Progenitor cell of endocrine pancreas (in vitro differentiated cells): ENCODE measurements at regions not wholly inside any gene's neighbourhood (a gene's known extent, or its start where the extent isn't known, plus 50 kb on each side); places are given as distances from the start of the nearest gene placed in this dataset.

Experiments
- DNase-seq: peaks from one replicate; pipeline ENCODE4 v3.0.0; 2021; ENCODE audit warnings: low spot score; ENCODE audit not compliant: unreplicated experiment
- H3K27ac Mint-ChIP-seq: 2 replicates; pipeline ENCODE4 v1.8.0; 2021; ENCODE audit warnings: mild to moderate bottlenecking, moderate library complexity, mixed read lengths
- H3K27me3 Mint-ChIP-seq: 2 replicates; pipeline ENCODE4 v1.8.0; 2021; ENCODE audit warnings: mixed read lengths
- H3K36me3 Mint-ChIP-seq: 2 replicates; pipeline ENCODE4 v1.8.0; 2022; ENCODE audit warnings: mixed read lengths; ENCODE audit not compliant: insufficient read depth
- H3K4me1 Mint-ChIP-seq: 2 replicates; pipeline ENCODE4 v1.8.0; 2021; ENCODE audit warnings: low read depth, mixed read lengths
- H3K4me3 Mint-ChIP-seq: 2 replicates; pipeline ENCODE4 v1.8.0; 2021; ENCODE audit warnings: low read depth, mild to moderate bottlenecking, moderate library complexity, mixed read lengths
- H3K9me3 Mint-ChIP-seq: 2 replicates; pipeline ENCODE4 v1.8.0; 2021; ENCODE audit warnings: low read depth, mixed read lengths
- TF ChIP-seq, protein P1 (sequence below): fragments of 200-600 bp; sonication (generic); IDR thresholded peaks from one replicate; pipeline ENCODE4 v1.5.0; 2021; ENCODE audit warnings: antibody characterized with exemption, mild to moderate bottlenecking; ENCODE audit not compliant: unreplicated experiment

DNA sequence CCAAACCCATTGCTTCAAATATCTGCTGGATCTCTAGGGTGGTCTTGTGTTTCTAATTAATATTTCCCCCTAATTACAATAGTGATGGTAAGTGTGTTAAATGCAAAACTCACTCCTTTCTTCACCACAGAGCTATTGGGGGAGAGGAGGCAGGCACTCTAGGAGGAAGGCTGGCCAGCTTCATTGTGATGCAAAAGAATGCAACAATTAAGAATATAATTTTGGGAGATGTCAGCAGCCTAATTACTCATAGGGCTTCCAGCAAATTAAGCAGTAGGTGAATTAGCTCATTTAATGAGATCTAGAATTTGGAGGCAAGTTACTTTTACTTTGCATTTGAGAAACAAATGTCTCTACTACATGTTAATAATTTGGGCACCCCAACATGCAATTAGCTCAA lies 560.4 kb upstream of the DAB1 start:
- Mint-ChIP-seq H3K4me3 (no peak overlapping the region), H3K4me1 (no peaks in the 10 kb centered on the region), H3K27me3 (peaks cover 6% of the 10 kb centered on the region), H3K36me3 (no peaks in the 10 kb centered on the region), H3K27ac (no peak overlapping the region), H3K9me3 (no peaks in the 10 kb centered on the region)
- DNase-seq, result no peak
- TF ChIP-seq, protein P1, sequence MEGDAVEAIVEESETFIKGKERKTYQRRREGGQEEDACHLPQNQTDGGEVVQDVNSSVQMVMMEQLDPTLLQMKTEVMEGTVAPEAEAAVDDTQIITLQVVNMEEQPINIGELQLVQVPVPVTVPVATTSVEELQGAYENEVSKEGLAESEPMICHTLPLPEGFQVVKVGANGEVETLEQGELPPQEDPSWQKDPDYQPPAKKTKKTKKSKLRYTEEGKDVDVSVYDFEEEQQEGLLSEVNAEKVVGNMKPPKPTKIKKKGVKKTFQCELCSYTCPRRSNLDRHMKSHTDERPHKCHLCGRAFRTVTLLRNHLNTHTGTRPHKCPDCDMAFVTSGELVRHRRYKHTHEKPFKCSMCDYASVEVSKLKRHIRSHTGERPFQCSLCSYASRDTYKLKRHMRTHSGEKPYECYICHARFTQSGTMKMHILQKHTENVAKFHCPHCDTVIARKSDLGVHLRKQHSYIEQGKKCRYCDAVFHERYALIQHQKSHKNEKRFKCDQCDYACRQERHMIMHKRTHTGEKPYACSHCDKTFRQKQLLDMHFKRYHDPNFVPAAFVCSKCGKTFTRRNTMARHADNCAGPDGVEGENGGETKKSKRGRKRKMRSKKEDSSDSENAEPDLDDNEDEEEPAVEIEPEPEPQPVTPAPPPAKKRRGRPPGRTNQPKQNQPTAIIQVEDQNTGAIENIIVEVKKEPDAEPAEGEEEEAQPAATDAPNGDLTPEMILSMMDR, result no peak

DNA sequence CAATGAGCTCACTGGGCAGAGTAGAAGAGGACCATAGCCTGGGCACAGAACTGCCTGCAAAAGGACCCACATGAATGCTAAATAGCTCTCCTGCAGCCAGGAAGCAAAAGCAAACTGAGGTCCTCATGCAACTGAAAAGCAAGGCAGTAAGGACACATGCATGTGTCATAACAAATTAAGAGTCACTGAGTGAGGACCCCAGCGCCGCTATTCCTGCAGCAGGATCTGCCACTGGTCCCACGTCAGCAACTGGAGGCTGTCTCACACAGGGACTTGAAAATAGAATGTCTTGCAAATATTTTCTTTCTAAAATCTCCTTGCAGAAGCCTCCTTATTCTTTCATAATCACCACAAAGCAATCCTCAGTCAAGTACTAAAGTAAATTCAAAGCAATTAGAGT lies 559.6 kb upstream of the DAB1 start:
- Mint-ChIP-seq H3K27me3 (peaks cover 6% of the 10 kb centered on the region), H3K4me3 (no peak overlapping the region), H3K36me3 (no peaks in the 10 kb centered on the region), H3K27ac (no peak overlapping the region), H3K9me3 (peaks cover 3% of the 10 kb centered on the region), H3K4me1 (no peaks in the 10 kb centered on the region)
- DNase-seq, result no peak
- TF ChIP-seq, protein P1, result no peak

DNA sequence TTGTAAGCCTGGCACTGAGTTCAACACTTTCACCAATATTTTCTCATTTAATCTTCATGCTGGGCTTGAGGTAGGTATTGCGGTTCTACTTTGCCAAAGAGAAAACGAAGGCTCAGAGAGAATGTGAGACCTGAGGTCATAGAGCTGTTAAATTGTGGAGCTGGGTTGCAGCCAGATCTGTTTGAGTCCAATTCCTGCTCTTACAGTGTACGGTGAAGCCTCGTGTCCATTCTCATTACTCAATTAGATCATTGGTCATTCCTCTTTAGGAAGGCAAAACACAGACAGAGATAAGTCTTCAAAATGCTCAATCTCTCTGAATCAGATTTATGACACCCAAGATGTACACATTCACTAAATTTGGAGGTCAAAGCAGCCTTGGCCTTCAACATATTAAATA lies 559.0 kb upstream of the DAB1 start:
- H3K4me1 Mint-ChIP-seq, result no peaks in the 10 kb centered on the region
- TF ChIP-seq, protein P1, result no peak
- peaks cover 7% of the 10 kb centered on the region for H3K9me3 Mint-ChIP-seq
- no peak for DNase-seq
- H3K36me3 Mint-ChIP-seq, result no peaks in the 10 kb centered on the region
- H3K27ac Mint-ChIP-seq, result no peak overlapping the region
- peaks cover 6% of the 10 kb centered on the region for H3K27me3 Mint-ChIP-seq
- no peak overlapping the region for H3K4me3 Mint-ChIP-seq

DNA sequence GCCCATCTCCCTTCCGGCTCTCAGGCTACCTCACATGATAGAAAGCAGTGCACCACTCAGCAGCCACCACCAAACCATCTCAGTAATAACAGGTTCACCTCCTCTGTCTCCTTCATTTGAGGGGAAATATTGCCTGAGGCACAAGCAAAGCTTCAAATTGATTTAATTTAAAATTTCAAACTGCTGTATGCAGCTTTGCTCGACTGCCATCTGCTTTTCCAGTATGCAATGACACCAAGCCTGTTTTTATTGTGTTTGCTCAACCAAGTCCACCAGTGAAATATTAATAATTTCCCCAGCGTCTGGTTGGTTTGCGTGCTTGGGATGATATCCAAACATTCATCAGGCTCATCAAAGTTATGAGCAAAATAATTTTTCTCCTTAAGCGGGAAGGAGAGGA lies 552.4 kb upstream of the DAB1 start:
- H3K4me1 Mint-ChIP-seq, result no peaks in the 10 kb centered on the region
- no peak overlapping the region for H3K4me3 Mint-ChIP-seq
- peaks cover 3% of the 10 kb centered on the region for H3K27me3 Mint-ChIP-seq
- H3K27ac Mint-ChIP-seq, result no peak overlapping the region
- peaks cover 12% of the 10 kb centered on the region for H3K9me3 Mint-ChIP-seq
- no peaks in the 10 kb centered on the region for H3K36me3 Mint-ChIP-seq
- DNase-seq, result no peak
- TF ChIP-seq, protein P1, result no peak

DNA sequence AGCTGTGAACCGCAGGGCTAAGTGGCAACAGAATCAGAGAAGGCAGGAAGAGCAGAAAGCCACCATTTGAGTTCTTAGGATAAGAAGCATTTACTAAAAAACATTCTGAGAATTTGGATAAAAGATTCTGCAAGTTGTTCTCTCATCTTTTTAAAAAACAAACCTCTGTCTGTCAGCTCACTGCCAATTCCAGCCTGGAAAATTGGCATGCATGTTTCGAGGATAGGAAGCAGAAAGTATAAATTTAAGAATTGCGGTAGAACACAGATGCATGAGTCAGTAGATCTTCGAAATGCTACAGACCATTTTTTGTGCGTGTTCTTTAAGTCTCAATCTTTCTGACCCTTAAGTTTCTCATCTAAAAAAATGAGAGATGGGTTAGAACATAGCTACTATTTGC lies 544.5 kb upstream of the DAB1 start:
- DNase-seq, result no peak
- H3K36me3 Mint-ChIP-seq, result no peaks in the 10 kb centered on the region
- H3K27me3 Mint-ChIP-seq, result peaks cover 2% of the 10 kb centered on the region
- H3K4me1 Mint-ChIP-seq, result no peaks in the 10 kb centered on the region
- TF ChIP-seq, protein P1, result no peak
- no peak overlapping the region for H3K4me3 Mint-ChIP-seq
- no peaks in the 10 kb centered on the region for H3K9me3 Mint-ChIP-seq
- H3K27ac Mint-ChIP-seq, result no peak overlapping the region
